GM12878 (cell line): ENCODE measurements at regions not wholly inside any gene's neighbourhood (a gene's known extent, or its start where the extent isn't known, plus 50 kb on each side); places are given as distances from the start of the nearest gene placed in this dataset.
A peak's percentile ranks its signal among the peaks of the same experiment; 100 is the strongest.

Experiments used
- ATAC-seq: fragments of 200-7000 bp; cut with Tn5 transposase; 3 replicates; pipeline ENCODE4 v1.9.1; 2020; ENCODE audit warnings: mild to moderate bottlenecking, moderate library complexity
- BruUV-seq: library from RNA; stranded (reverse); fragments of 400-500 nt; replicated peaks from 2 replicates; lab custom pipeline; 2021; lab: Mats Ljungman, UMichigan
- CTCF ChIA-PET: fragments of 300-600 bp; sonication (Branson Sonifier 250); formaldehyde crosslinking; extraction: SDS; loops from one replicate; lab custom pipeline; 2021; ENCODE audit warnings: inconsistent platforms; lab: Yijun Ruan, JAX
- POLR2A ChIA-PET: fragments of 350-600 bp; formaldehyde crosslinking; extraction: SDS; loops from one replicate; lab custom pipeline; 2021; ENCODE audit warnings: inconsistent platforms; lab: Charles Lee
- RAD21 ChIA-PET: fragments of 300-600 bp; sonication (Branson Sonifier 250); formaldehyde crosslinking; loops from one replicate; lab custom pipeline; 2023; ENCODE audit warnings: antibody characterized with exemption; ENCODE audit not compliant: unreplicated experiment; lab: Charles Lee
- SMC1A ChIA-PET: fragments of 300-600 bp; sonication (Branson Sonifier 250); formaldehyde crosslinking; loops from one replicate; lab custom pipeline; 2023; ENCODE audit not compliant: unreplicated experiment, uncharacterized antibody; lab: Charles Lee
- DNase-seq: peaks from one replicate; pipeline ENCODE4 v3.0.0-alpha.2; 2011; ENCODE audit warnings: low read depth, low spot score
- FAIRE-seq: peaks from 3 replicates; lab custom pipeline; 2011; peaks lifted over from hg19 to GRCh38; lab: Jason Lieb, UNC
- H2AFZ ChIP-seq: 2 replicates; pipeline ENCODE4 v1.6.0; 2011; ENCODE audit warnings: low read depth, low read length, control low read depth; ENCODE audit not compliant: control insufficient read depth
- H3K27ac ChIP-seq: 2 replicates; pipeline ENCODE4 v1.5.1; 2011; ENCODE audit warnings: control low read depth; ENCODE audit not compliant: control insufficient read depth, insufficient read depth
- H3K27me3 ChIP-seq, 2 experiments: replicated peaks in 1 of 2; 2 replicates each; pipeline versions ENCODE4 v1.6.0 to v1.6.1; 2011; ENCODE audit warnings: low read length in 1 of 2; ENCODE audit not compliant: control insufficient read depth in 2 of 2, insufficient read depth in 2 of 2
- H3K36me3 ChIP-seq, 2 experiments: 2 replicates each; pipeline ENCODE4 v1.5.1; 2011; ENCODE audit warnings: low read length in 1 of 2; ENCODE audit not compliant: control insufficient read depth in 2 of 2, insufficient read depth in 2 of 2
- H3K4me1 ChIP-seq: 2 replicates; pipeline ENCODE4 v1.6.1; 2011; ENCODE audit warnings: mild to moderate bottlenecking, low read length, moderate library complexity, mixed read lengths; ENCODE audit not compliant: control insufficient read depth, insufficient read depth
- H3K4me2 ChIP-seq: 2 replicates; pipeline ENCODE4 v1.6.0; 2011; ENCODE audit warnings: control low read depth; ENCODE audit not compliant: control insufficient read depth, insufficient read depth
- H3K4me3 ChIP-seq: fragments of 200-600 bp; sonication (generic); 2 replicates; pipeline ENCODE4 v1.5.1; 2016
- H3K79me2 ChIP-seq: 2 replicates; pipeline ENCODE4 v1.6.0; 2011; ENCODE audit warnings: low read length; ENCODE audit not compliant: control insufficient read depth, insufficient read depth
- H3K9ac ChIP-seq: 2 replicates; pipeline ENCODE4 v1.8.0; 2011; ENCODE audit warnings: low read length, control low read depth, mixed read lengths; ENCODE audit not compliant: control insufficient read depth, insufficient read depth
- H3K9me3 ChIP-seq: replicated peaks from 3 replicates; pipeline ENCODE4 v1.5.1; 2011; ENCODE audit warnings: mild to moderate bottlenecking, low read length; ENCODE audit not compliant: control insufficient read depth, insufficient read depth
- H4K20me1 ChIP-seq: 2 replicates; pipeline ENCODE4 v1.6.0; 2011; ENCODE audit not compliant: control insufficient read depth, insufficient read depth
- BCL11A ChIP-seq: IDR thresholded peaks from 2 replicates; pipeline ENCODE4 v1.6.1; 2011; ENCODE audit warnings: low read depth, low read length
- ELK1 ChIP-seq: IDR thresholded peaks from 2 replicates; pipeline ENCODE4 v1.6.1; 2012; ENCODE audit warnings: low read depth, low read length, improper control_type of control experiment
- IKZF1 ChIP-seq: fragments of 450-650 bp; conservative IDR thresholded peaks from 2 replicates; pipeline ENCODE4 v1.6.1; 2017; ENCODE audit warnings: antibody characterized with exemption, mild to moderate bottlenecking
- IRF4 ChIP-seq: IDR thresholded peaks from 2 replicates; pipeline ENCODE4 v1.6.1; 2011; ENCODE audit warnings: low read depth, low read length
- IRF5 ChIP-seq: fragments of 450-650 bp; IDR thresholded peaks from 2 replicates; pipeline ENCODE4 v1.6.1; 2017; ENCODE audit warnings: borderline replicate concordance
- JUNB ChIP-seq: IDR thresholded peaks from 2 replicates; pipeline ENCODE4 v1.6.1; 2016; ENCODE audit warnings: antibody characterized with exemption, mild to moderate bottlenecking
- POLR2AphosphoS5 ChIP-seq: IDR thresholded peaks from 2 replicates; pipeline ENCODE4 v1.6.1; 2011; ENCODE audit warnings: mild to moderate bottlenecking, low read length, inconsistent platforms
- RUNX3 ChIP-seq: IDR thresholded peaks from 2 replicates; pipeline ENCODE4 v1.6.1; 2012; ENCODE audit warnings: low read length, inconsistent platforms
- SUZ12 ChIP-seq: fragments of 200-600 bp; sonication (generic); IDR thresholded peaks from one replicate; pipeline ENCODE4 v1.6.1; 2018; ENCODE audit warnings: antibody characterized with exemption, mild to moderate bottlenecking; ENCODE audit not compliant: unreplicated experiment
- TCF7 ChIP-seq: IDR thresholded peaks from 2 replicates; pipeline ENCODE4 v1.6.1; 2014; ENCODE audit warnings: antibody characterized with exemption, borderline replicate concordance
- WGBS: methylation state at CpG from one replicate; pipeline ENCODE4 v1.1.6; 2016; ENCODE audit warnings: low lambda C conversion rate; ENCODE audit not compliant: insufficient replicate concordance, insufficient coverage; ENCODE audit errors: missing lambda C conversion rate; 5-methylcytosine and 5-hydroxymethylcytosine counted together
- in situ Hi-C: fragments of 300-500 bp; cut with MboI; formaldehyde crosslinking; loops from 9 replicates; pipeline ENCODE4 v1.14.3; 2018; ENCODE audit warnings: mixed read lengths
- intact Hi-C: fragments of 100-400 bp; cut with micrococcal nuclease; formaldehyde crosslinking; loops from one replicate; pipeline ENCODE4 v1.14.2; 2022; ENCODE audit not compliant: unreplicated experiment

- SMC1A ChIA-PET, result interaction anchor here (0.8 to 9.0 kb wide), 3 partner anchors 162 to 619 kb away, joined by 4 to 124 read pairs (median 77); partner anchors contain the start of genes CDCA7L and IL6
- BruUV-seq, result no TSS peak
- H2AFZ ChIP-seq, result no peak overlapping the region
- WGBS, result 13% methylated on average over 11 of the region's 11 CpGs
- no peak overlapping the region for H3K27ac ChIP-seq
- intact Hi-C loops, result loop anchor here (5.0 kb wide), 1 partner anchor 99 kb away; no protein-coding TSS in a partner anchor
- H3K9ac ChIP-seq, result no peak overlapping the region
- TF ChIP-seq ELK1 (no peak), POLR2AphosphoS5 (no peak), IRF4 (0 out of 2 replicates have a peak, but pooled peaks have one; percentile 30), RUNX3 (peak; percentile 61; the same call in 1 of the 2 replicates), BCL11A (peak; percentile 55; the same call in 1 of the 2 replicates), IRF5 (no peak), SUZ12 (no peak), TCF7 (peak; percentile 34; the same call in 1 of the 2 replicates), IKZF1 (0 out of 2 replicates have a peak, but pooled peaks have one; percentile 21), JUNB (0 out of 2 replicates have a peak, but pooled peaks have one; percentile 15)
- CTCF ChIA-PET, result interaction anchor here (0.7 to 7.9 kb wide), 7 partner anchors 162 to 494 kb away, joined by 3 to 194 read pairs (median 3); partner anchors contain the start of gene IL6
- no peak overlapping the region for H3K4me3 ChIP-seq
- FAIRE-seq, result no peak
- DNase-seq, result no peak
- H3K79me2 ChIP-seq, result no peaks in the 10 kb centered on the region
- no peaks in the 10 kb centered on the region for H3K9me3 ChIP-seq
- RAD21 ChIA-PET, result interaction anchor here (0.8 to 6.2 kb wide), 3 partner anchors 98 to 497 kb away, joined by 3 to 115 read pairs (median 4); partner anchors contain the start of gene IL6
- H4K20me1 ChIP-seq, result no peaks in the 10 kb centered on the region; the same call in 1 of the 2 replicates
- in situ Hi-C loops, result loop anchor here (5.0 kb wide), 2 partner anchors 164 to 494 kb away; partner anchors contain the start of gene IL6
- no peaks in the 10 kb centered on the region for H3K36me3 ChIP-seq
- no peaks in the 10 kb centered on the region; a peak in 1 of 4 replicates for H3K27me3 ChIP-seq
- POLR2A ChIA-PET, result no interaction called here
- peak; percentile 66 for ATAC-seq
- peak overlapping the region; percentile 60 for H3K4me2 ChIP-seq
- peaks cover 49% of the 10 kb centered on the region for H3K4me1 ChIP-seq
Measured at GRCh38 chr7:22563621-22564241, 63.7 kb upstream of the STEAP1B start.
